Cardiac septum (tissue), 1 donor: ENCODE measurements at regions not wholly inside any gene's neighbourhood (a gene's known extent, or its start where the extent isn't known, plus 50 kb on each side); places are given as distances from the start of the nearest gene placed in this dataset.
"Not testable (repeated sequence)": the region's sequence is repeated elsewhere in the genome, so short reads cannot be mapped to it uniquely, and the experiment has no call there.

Experiments used
- DNase-seq: peaks from one replicate; pipeline ENCODE4 v3.0.0-alpha.2; 2020; ENCODE audit warnings: low spot score
- intact Hi-C: fragments of 100-400 bp; cut with DNase I; formaldehyde crosslinking; loops from one replicate; pipeline ENCODE4 v1.14.0; 2022
- donor health status: DM: no; HTN: no; CAD: no.

DNA sequence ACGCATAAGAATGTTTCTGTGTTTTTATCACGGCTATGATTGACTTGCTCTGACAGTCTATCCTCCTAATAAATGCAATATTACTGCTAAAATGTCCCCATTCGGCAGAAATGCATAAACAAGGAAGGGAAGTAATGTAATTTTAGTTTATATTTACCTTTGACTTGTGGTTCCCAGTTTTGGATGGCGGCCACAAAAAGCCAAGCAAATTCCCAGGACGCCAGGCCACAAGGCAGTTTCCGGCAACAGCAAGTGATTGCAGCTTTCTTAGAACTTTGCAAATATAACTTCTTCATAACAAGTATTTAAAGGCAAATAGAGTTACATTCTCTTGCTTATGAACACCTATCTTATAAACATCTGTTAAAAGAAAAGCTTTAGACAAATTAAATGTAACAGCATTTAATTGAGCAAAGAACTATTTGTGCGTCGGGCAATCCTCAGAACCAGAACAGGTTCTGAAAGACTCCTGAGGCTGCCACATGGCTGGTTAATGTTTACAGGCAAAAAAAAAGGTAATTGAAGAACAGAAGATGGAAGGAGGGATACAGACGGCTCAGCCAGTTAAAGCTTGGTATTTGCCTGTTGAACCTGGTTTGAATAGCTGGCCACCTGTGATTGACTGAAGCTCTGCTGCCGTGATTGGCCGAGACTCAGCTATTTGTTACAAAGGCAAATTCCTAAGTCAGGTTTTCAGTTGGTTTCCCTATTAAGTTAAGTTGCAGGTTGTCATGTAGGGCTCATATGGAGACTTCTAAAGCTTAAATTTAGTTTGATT, 80.8 kb downstream of the C21orf91 start:
- DNase-seq = no peak
- intact Hi-C loops = no loop called here

- DNase-seq = no peak
- intact Hi-C loops = no loop called here
These were observed 83.1 kb downstream of the C21orf91 start for GRCh38 chr21:17736072-17736471.

DNA sequence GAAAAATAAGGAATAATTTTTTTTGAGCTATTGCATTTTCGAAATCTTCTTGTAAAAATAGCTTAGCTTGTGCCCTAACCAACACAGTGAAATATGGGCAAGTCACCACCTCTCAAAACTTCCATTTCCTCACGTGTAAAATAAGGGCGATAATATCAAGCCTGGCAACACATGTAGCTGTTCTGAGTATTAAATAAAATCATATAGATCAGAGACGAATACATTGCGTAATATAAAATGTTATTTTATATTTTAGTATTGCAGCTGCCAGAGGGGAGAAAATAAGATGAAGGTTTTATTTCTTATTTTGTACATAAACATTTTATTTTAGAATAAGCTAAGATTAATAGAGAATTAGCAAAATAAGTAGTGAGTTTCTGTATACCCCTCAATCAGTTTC, 85.9 kb downstream of the C21orf91 start:
- DNase-seq = no peak
- intact Hi-C loops = no loop called here

GRCh38 chr21:17732306-17732705, 86.8 kb downstream of the C21orf91 start:
- DNase-seq = no peak
- intact Hi-C loops = no loop called here

DNA sequence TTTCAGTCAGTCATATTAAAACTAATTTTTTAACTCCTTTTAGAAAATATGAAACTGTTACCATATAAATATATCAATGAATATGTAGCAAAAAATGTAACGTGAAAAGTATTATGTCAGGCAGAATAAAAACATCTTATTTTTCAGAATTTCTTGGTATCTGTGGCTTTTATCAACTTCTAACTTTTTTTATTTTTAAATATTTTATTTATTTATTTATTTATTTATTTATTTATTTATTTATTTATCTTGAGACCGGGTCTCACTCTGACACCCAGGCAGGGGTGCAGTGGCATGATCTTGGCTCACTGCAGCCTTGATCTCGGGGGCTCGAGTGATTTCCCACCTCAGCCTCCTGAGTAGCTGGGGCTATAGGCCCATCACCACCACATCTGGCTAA, 87.6 kb downstream of the C21orf91 start:
- intact Hi-C loops = no loop called here

DNA sequence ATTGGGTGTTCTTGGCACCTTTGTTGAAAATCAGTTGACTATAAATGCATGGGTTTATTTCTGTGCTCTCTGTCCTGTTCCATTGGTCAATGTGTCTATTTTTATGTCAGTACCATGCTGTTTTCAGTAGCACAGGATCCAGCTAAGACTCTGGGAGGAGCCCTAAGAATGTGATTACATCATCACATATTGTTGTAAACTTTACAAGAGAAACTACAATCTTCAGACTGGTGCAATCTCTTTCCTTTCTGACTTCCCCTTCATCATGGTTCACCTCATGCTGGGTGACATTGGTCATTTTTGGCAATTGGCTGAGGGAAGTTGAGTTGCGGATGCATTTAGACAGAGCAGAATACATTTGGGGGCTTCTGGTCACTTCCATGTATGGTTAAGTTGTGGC, 88.4 kb downstream of the C21orf91 start:
- DNase-seq = no peak
- intact Hi-C loops = no loop called here

More for the DNA sequence above, 87.6 kb downstream of the C21orf91 start:
- DNase-seq = no peak

- intact Hi-C loops = no loop called here
- no peak for DNase-seq
These were observed 89.7 kb downstream of the C21orf91 start for GRCh38 chr21:17729455-17729854.

DNA sequence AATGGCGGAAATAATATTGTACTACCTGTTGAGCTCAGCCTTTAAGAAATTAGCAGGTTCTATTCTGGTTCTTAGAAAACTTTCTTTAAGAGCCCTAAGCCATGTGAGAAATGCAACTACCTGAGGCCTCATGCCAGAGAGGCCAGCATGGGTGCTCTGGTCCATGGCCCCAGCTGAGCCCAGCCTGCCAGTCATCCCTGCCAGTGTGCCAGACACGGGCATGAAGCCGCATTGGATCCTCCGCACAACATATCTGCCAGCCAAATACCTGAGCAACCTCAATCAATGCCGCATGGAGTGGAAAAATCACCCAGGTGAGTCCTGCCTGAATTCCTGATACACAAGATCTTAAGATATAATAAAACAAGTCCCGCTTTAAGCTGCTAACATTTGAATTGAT, 91.8 kb downstream of the C21orf91 start:
- intact Hi-C loops = no loop called here
- DNase-seq = no peak

- intact Hi-C loops = no loop called here
- DNase-seq = no peak
These were observed 92.9 kb downstream of the C21orf91 start for GRCh38 chr21:17726047-17726829.

GRCh38 chr21:17725339-17725738, 93.8 kb downstream of the C21orf91 start:
- intact Hi-C loops = no loop called here
- DNase-seq = no peak

GRCh38 chr21:17712887-17713286, 100.2 kb upstream of the BTG3 start:
- intact Hi-C loops = no loop called here
- no peak for DNase-seq

DNA sequence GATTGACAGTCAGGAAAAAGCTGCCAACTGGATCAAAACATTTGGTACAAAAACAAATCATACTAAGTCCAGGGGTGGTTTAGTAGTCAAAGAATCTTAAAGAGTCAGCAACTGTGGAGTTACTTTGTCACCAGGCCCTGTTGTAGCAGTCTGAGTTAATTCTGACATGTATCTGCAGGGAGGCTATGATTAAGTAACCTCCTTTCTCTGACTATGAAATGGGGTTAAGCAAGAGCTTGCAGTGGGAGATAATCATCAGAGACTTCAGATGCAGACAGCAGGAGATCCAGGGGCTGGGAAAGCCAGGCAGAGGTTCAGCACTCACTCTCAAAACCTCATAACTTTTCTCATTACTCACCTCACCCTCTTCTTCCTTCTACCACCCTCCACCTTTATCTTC, 99.2 kb upstream of the BTG3 start:
- intact Hi-C loops = no loop called here
- DNase-seq = no peak

DNA sequence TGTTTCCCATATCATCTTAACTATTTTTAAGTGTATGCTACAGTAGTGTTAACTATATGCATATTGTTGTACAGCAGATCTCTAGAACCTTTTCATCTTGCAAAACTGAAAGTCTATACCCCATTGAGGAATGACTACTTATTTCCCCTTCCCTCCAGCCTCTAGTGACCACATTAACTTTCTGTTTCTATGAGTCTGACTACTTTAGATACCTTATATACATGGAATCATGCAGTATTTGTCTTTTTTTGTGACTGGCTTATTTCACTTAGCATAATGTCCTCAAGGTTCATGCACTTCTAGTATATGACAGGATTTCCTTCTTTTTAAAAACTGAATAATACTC, 96.5 kb upstream of the BTG3 start:
- intact Hi-C loops = no loop called here
- no peak for DNase-seq

GRCh38 chr21:17708522-17709265, 96.0 kb upstream of the BTG3 start:
- no peak for DNase-seq
- intact Hi-C loops = no loop called here

GRCh38 chr21:17699524-17700189, 87.0 kb upstream of the BTG3 start:
- intact Hi-C loops = no loop called here

GRCh38 chr21:17697473-17697872, 84.8 kb upstream of the BTG3 start:
- intact Hi-C loops = no loop called here
- DNase-seq = no peak

More at GRCh38 chr21:17699524-17700189, 87.0 kb upstream of the BTG3 start:
- no peak for DNase-seq

- intact Hi-C loops, DNase-seq: not testable (repeated sequence)
These were observed 81.7 kb upstream of the BTG3 start for GRCh38 chr21:17694416-17694815.

GRCh38 chr21:17693801-17694200, 81.1 kb upstream of the BTG3 start:
- DNase-seq = no peak
- intact Hi-C loops = no loop called here

DNA sequence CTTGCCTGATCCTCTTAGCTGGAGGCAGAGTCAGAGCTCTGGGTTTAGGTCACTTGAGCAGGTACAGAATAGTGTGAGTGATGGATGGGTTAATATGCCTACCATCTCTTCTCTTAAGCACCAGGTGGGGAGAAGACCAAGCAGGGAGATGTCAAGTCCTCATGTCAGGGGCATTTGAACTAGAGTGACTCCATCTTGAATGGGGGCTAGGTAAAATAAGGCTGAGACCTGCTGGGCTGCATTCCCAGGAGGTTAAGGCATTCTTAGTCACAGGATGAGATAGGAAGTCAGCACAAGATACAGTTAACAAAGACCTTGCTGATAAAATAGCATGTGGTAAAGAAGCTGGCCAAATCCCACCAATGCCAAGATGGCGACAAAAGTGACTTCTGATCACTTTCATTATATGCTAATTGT, 77.4 kb upstream of the BTG3 start:
- intact Hi-C loops = no loop called here
- no peak for DNase-seq
